RPMI8226 (cell line): ENCODE measurements at regions not wholly inside any gene's neighbourhood (a gene's known extent, or its start where the extent isn't known, plus 50 kb on each side); places are given as distances from the start of the nearest gene placed in this dataset.
"Not testable (repeated sequence)": the region's sequence is repeated elsewhere in the genome, so short reads cannot be mapped to it uniquely, and the experiment has no call there.

Source experiments
- DNase-seq: peaks from one replicate; pipeline ENCODE4 v3.0.0-alpha.2; 2015

- DNase-seq = no peak
Measured at GRCh38 chr12:70008944-70009343, 183.9 kb downstream of the MYRFL start.

- DNase-seq = no peak
Measured at GRCh38 chr12:70011353-70011752, 186.3 kb downstream of the MYRFL start.

GRCh38 chr12:70013016-70013415 is 188.0 kb downstream of the MYRFL start:
- not testable (repeated sequence) for DNase-seq

DNA sequence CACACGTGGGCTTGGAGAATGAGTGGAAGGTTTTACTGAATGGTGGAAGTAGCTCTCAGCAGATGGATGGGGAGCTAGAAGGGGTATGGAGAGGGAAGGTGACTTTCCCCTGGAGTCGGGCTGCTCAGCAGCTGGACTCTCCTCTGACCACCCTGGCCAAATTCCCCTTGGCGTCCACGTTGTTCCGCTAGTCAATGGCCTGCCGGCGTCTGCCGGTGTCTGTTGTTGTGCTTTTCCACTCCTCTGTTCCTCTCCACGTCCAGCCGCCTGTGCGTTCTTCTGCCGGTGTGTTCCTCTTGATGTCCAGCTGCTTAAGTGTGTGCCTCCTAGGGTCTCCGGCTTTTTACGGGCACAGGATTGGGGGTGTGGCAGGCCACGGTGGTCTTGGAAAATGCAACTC is 203.5 kb downstream of the MYRFL start:
- no peak for DNase-seq

DNA sequence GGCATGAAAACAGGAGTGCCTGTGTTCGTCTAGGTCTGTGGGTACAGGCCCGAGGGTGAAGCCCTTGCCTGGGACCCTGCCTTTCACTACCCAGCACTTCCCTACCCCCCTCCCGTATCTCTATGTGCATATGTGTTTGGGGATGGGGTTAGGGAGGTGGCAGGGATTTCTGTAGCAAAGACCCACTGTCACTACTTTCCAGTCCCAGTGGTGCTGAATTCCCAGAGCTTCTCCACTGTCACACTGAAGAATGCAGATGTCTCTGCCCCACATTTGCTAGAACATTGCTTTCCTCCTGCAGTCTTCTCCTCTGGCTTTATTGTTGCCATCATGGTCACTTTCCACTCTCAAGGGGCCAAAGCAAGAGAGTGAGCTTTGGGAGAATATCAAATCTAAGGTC is 203.9 kb downstream of the MYRFL start:
- DNase-seq = no peak

DNA sequence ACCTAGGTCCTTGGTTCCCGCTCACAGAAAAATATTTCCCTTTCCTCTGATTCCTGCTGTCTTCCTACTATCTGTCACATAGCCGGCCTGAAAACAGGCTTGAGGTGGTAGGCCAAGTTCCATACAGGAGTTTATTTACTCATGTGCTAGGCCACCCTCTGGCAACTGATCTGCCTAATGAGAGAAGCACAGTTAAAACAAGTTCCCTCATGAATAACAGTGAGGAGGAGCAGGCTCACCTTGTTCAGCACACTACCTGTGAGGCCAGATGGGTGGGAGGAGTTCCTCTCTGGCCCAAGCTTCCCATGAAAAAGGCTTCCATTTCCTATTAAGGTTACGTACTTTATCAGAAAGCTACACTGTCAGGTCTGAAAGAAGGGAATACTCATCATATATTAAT is 206.0 kb downstream of the MYRFL start:
- no peak for DNase-seq

- peak; percentile 42 for DNase-seq
Measured at GRCh38 chr12:70032076-70032475, 207.0 kb downstream of the MYRFL start.

- DNase-seq = no peak
Measured at GRCh38 chr12:70033310-70033709, 208.3 kb downstream of the MYRFL start.

GRCh38 chr12:70040141-70040540 is 203.1 kb upstream of the CNOT2 start:
- no peak for DNase-seq

GRCh38 chr12:70042675-70043074 is 200.6 kb upstream of the CNOT2 start:
- DNase-seq = no peak

- DNase-seq = no peak
Measured at GRCh38 chr12:70043490-70044138, 199.6 kb upstream of the CNOT2 start.

GRCh38 chr12:70044167-70044566 is 199.1 kb upstream of the CNOT2 start:
- no peak for DNase-seq

GRCh38 chr12:70045036-70045435 is 198.2 kb upstream of the CNOT2 start:
- DNase-seq = no peak

DNA sequence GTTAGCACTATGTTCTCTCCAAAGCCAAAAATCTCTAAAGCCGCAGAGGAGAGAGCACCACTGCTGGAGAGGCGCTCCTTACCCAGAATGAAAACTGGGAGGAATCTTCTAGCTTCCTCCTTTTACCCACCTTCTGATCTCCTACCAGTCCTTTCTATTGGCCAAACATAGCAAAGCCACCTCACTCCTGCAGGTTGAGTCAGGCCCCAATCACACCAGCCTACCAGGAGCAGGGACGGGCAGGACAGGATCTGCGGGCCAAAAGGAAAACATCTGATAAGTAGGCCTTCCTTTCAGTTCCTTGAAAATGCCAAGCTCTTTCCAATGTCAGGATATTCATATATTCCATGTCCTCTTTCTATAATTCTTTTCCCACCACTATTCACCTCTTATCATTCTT is 197.7 kb upstream of the CNOT2 start:
- DNase-seq = no peak

DNA sequence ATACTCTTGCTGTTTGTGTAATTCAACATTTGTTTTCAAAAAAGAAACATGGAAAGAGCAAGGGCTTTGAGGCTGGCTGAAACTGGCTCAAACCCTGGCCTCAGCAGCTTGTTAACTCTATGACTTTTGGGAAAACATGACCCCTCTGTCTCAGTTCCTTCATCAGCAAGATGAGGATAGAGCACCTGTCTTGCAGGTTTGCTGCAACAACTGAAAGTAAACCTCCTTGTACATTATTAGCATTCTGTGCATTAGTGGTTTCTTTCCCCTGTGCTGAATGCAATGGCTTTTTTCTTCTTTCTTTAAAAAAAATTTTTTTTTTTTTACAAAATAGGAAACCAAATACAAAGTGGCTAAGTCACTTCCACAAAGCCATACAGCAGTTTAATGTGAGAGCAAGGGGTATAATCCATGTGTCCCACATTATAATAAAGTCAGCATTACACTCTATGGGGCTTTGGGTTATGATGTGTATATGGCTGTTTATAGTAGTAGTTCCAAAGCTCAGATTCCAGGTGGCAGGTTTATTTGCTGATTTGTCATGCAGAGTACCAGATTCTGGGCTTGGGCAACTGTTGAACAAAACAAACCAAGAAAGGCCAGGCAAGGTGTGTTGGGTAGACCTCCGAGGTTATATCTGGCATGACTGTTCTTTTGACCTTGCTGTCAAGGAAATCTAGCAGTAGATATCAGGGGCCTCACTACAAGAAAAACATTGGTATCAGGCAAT is 194.5 kb upstream of the CNOT2 start:
- peak; percentile 77 for DNase-seq

GRCh38 chr12:70049596-70050360 is 193.5 kb upstream of the CNOT2 start:
- DNase-seq = peak; percentile 73

DNA sequence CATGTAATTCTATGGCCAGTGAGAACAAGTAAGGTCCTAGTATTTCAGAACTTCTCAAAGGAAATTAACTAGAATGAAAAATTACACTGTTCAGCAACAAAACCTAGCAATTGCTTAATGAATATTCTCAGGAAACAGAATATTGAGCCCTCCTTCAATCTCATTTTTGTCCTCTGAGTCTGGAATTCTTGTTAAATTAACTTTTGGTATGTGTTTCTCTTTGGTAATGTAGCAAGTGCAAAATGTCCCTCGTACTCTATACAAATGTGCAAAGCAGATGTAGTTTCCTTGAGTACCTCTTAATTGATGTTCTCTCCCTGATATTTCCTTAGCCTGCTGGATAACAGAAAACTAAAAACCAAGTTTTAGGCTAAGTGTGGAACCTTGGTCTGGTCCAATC is 190.8 kb upstream of the CNOT2 start:
- no peak for DNase-seq

GRCh38 chr12:70052931-70053497 is 190.2 kb upstream of the CNOT2 start:
- DNase-seq = no peak

DNA sequence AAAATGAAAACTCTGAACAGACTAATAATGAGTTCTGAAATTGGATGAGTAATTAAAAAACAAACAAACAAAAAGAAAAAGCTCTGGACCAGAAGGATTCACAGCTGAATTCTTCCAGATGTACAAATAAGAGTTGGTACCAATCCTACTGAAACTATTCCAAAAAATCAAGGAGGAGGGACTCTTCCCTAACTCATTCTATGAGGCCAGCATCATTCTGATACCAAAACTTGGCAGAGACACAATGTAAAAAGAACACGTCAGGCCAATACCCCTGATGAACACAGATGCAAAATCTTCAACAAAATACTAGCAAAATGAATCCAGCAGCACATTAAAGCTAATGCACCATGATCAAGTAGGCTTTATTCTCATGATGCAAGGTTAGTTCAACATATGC is 183.9 kb upstream of the CNOT2 start:
- no peak for DNase-seq

GRCh38 chr12:70060634-70061033 is 182.6 kb upstream of the CNOT2 start:
- DNase-seq = no peak

GRCh38 chr12:70068743-70069142 is 174.5 kb upstream of the CNOT2 start:
- DNase-seq = no peak

GRCh38 chr12:70069221-70070105 is 173.8 kb upstream of the CNOT2 start:
- no peak for DNase-seq
